DMS 273 (cell line): ENCODE measurements at regions not wholly inside any gene's neighbourhood (a gene's known extent, or its start where the extent isn't known, plus 50 kb on each side); places are given as distances from the start of the nearest gene placed in this dataset.
"Not testable (repeated sequence)": the region's sequence is repeated elsewhere in the genome, so short reads cannot be mapped to it uniquely, and the experiment has no call there.

Experiments used
- DNase-seq: peaks from one replicate; lab custom pipeline; 2025; ENCODE audit not compliant: unreplicated experiment; lab: John Stamatoyannopoulos, UW

- no peak for DNase-seq
Measured at GRCh38 chr13:48806522-48806921, 152.8 kb downstream of the CYSLTR2 start.

- DNase-seq, result no peak
Measured at GRCh38 chr13:48808683-48809082, 155.0 kb downstream of the CYSLTR2 start.

GRCh38 chr13:48810013-48810412, 156.3 kb downstream of the CYSLTR2 start:
- DNase-seq, result no peak

GRCh38 chr13:48813518-48813917, 159.8 kb downstream of the CYSLTR2 start:
- DNase-seq, result no peak

- DNase-seq, result no peak
Measured at GRCh38 chr13:48816700-48817099, 159.0 kb upstream of the FNDC3A start.

GRCh38 chr13:48817166-48817802, 158.4 kb upstream of the FNDC3A start:
- DNase-seq, result no peak

GRCh38 chr13:48818495-48819356, 157.0 kb upstream of the FNDC3A start:
- no peak for DNase-seq

GRCh38 chr13:48819376-48819775, 156.3 kb upstream of the FNDC3A start:
- no peak for DNase-seq

- no peak for DNase-seq
Measured at GRCh38 chr13:48819899-48820298, 155.8 kb upstream of the FNDC3A start.

- not testable (repeated sequence) for DNase-seq
Measured at GRCh38 chr13:48823526-48823925, 152.2 kb upstream of the FNDC3A start.

GRCh38 chr13:48826039-48826438, 149.7 kb upstream of the FNDC3A start:
- DNase-seq, result no peak

- DNase-seq, result not testable (repeated sequence)
Measured at GRCh38 chr13:48826922-48827454, 148.7 kb upstream of the FNDC3A start.

GRCh38 chr13:48827709-48828108, 148.0 kb upstream of the FNDC3A start:
- DNase-seq, result no peak

GRCh38 chr13:48828962-48829411, 146.7 kb upstream of the FNDC3A start:
- peak; percentile 1 for DNase-seq

- no peak for DNase-seq
Measured at GRCh38 chr13:48829536-48829935, 146.2 kb upstream of the FNDC3A start.

- DNase-seq, result no peak
Measured at GRCh38 chr13:48831248-48831647, 144.5 kb upstream of the FNDC3A start.

- no peak for DNase-seq
Measured at GRCh38 chr13:48833412-48833811, 142.3 kb upstream of the FNDC3A start.

GRCh38 chr13:48835326-48835725, 140.4 kb upstream of the FNDC3A start:
- not testable (repeated sequence) for DNase-seq

GRCh38 chr13:48838193-48838973, 137.3 kb upstream of the FNDC3A start:
- no peak for DNase-seq

- DNase-seq, result no peak
Measured at GRCh38 chr13:48839171-48839570, 136.5 kb upstream of the FNDC3A start.

GRCh38 chr13:48840366-48840765, 135.3 kb upstream of the FNDC3A start:
- no peak for DNase-seq
